GM12864 (cell line): ENCODE measurements at regions not wholly inside any gene's neighbourhood (a gene's known extent, or its start where the extent isn't known, plus 50 kb on each side); places are given as distances from the start of the nearest gene placed in this dataset.

Experiments used
- DNase-seq: peaks from one replicate; pipeline ENCODE4 v3.0.0-alpha.2; 2011; ENCODE audit warnings: low read depth
- H3K4me3 ChIP-seq: 2 replicates; pipeline ENCODE4 v1.5.1; 2011; ENCODE audit warnings: mild to moderate bottlenecking, low read depth, low read length, control low read depth
- CTCF ChIP-seq: IDR thresholded peaks from 2 replicates; pipeline ENCODE4 v1.5.1; 2011; ENCODE audit warnings: low read depth, mild to moderate bottlenecking, moderate library complexity, low read length, control low read depth, inconsistent platforms; ENCODE audit errors: missing control alignments

- no peak for TF ChIP-seq CTCF
- no peak overlapping the region for H3K4me3 ChIP-seq
- no peak for DNase-seq
These were observed 325.9 kb downstream of the NDFIP2 start for GRCh38 chr13:79806821-79807220.

- no peak for DNase-seq
- H3K4me3 ChIP-seq, result no peak overlapping the region
- no peak for TF ChIP-seq CTCF
These were observed 324.4 kb downstream of the NDFIP2 start for GRCh38 chr13:79805317-79805716.

- no peak for DNase-seq
- no peak for TF ChIP-seq CTCF
- no peak overlapping the region for H3K4me3 ChIP-seq
These were observed 323.0 kb downstream of the NDFIP2 start for GRCh38 chr13:79803989-79804388.

- DNase-seq, result no peak
- TF ChIP-seq CTCF, result no peak
- no peak overlapping the region for H3K4me3 ChIP-seq
These were observed 322.3 kb downstream of the NDFIP2 start for GRCh38 chr13:79803296-79803695.

- no peak overlapping the region for H3K4me3 ChIP-seq
- no peak for TF ChIP-seq CTCF
- no peak for DNase-seq
These were observed 321.6 kb downstream of the NDFIP2 start for GRCh38 chr13:79802389-79803085.

GRCh38 chr13:79799059-79799867 lies 318.3 kb downstream of the NDFIP2 start:
- TF ChIP-seq CTCF, result no peak
- no peak for DNase-seq

GRCh38 chr13:79796136-79796535 lies 315.2 kb downstream of the NDFIP2 start:
- no peak overlapping the region for H3K4me3 ChIP-seq
- no peak for DNase-seq
- TF ChIP-seq CTCF, result no peak

More at GRCh38 chr13:79799059-79799867, 318.3 kb downstream of the NDFIP2 start:
- no peak overlapping the region for H3K4me3 ChIP-seq
